ENCODE measurements at regions not wholly inside any gene's neighbourhood (a gene's known extent, or its start where the extent isn't known, plus 50 kb on each side); places are given as distances from the start of the nearest gene placed in this dataset.

- TF ChIP-seq POLR2A (IDR thresholded peaks at IDR 0.05): no peak
- TF ChIP-seq CTCF (IDR thresholded peaks at IDR 0.05): no peak
- TF ChIP-seq EP300 (IDR thresholded peaks at IDR 0.05): no peak
These were observed 100.2 kb upstream of the SESN3 start for GRCh38 chr11:95331161-95331560.

Measured in ovary (tissue), 3 donors.